Activated effector memory CD4-positive, alpha-beta T cell treated with Interleukin-2 at 50 U/mL for 16 hours (primary cell): ENCODE measurements at regions not wholly inside any gene's neighbourhood (a gene's known extent, or its start where the extent isn't known, plus 50 kb on each side); places are given as distances from the start of the nearest gene placed in this dataset.
"Not testable (repeated sequence)": the region's sequence is repeated elsewhere in the genome, so short reads cannot be mapped to it uniquely, and the experiment has no call there.

Experiments
- DNase-seq: peaks from one replicate; pipeline ENCODE4 v3.0.0-alpha.2; 2020

GRCh38 chr14:101251812-101252442 is 309.4 kb upstream of the DIO3 start:
- no peak for DNase-seq

GRCh38 chr14:101252443-101253214 is 308.7 kb upstream of the DIO3 start:
- no peak for DNase-seq

- no peak for DNase-seq
Observed at GRCh38 chr14:101253948-101254347, 307.3 kb upstream of the DIO3 start.

- DNase-seq, result no peak
Observed at GRCh38 chr14:101254805-101255764, 306.2 kb upstream of the DIO3 start.

- no peak for DNase-seq
Observed at GRCh38 chr14:101255765-101256125, 305.6 kb upstream of the DIO3 start.

- DNase-seq, result no peak
Observed at GRCh38 chr14:101256266-101256665, 305.0 kb upstream of the DIO3 start.

- DNase-seq, result no peak
Observed at GRCh38 chr14:101257551-101257950, 303.7 kb upstream of the DIO3 start.

GRCh38 chr14:101259748-101260147 is 301.5 kb upstream of the DIO3 start:
- DNase-seq, result no peak

- DNase-seq, result not testable (repeated sequence)
Observed at GRCh38 chr14:101266441-101266840, 294.9 kb upstream of the DIO3 start.

GRCh38 chr14:101273091-101273490 is 288.2 kb upstream of the DIO3 start:
- no peak for DNase-seq

GRCh38 chr14:101276309-101277091 is 284.8 kb upstream of the DIO3 start:
- no peak for DNase-seq

- DNase-seq, result no peak
Observed at GRCh38 chr14:101282418-101282817, 278.9 kb upstream of the DIO3 start.

GRCh38 chr14:101284711-101285110 is 276.6 kb upstream of the DIO3 start:
- DNase-seq, result no peak

GRCh38 chr14:101286271-101287018 is 274.9 kb upstream of the DIO3 start:
- DNase-seq, result no peak

GRCh38 chr14:101288436-101289229 is 272.7 kb upstream of the DIO3 start:
- no peak for DNase-seq

- DNase-seq, result no peak
Observed at GRCh38 chr14:101289230-101289690, 272.0 kb upstream of the DIO3 start.

- no peak for DNase-seq
Observed at GRCh38 chr14:101289911-101290310, 271.4 kb upstream of the DIO3 start.

- no peak for DNase-seq
Observed at GRCh38 chr14:101290611-101291010, 270.7 kb upstream of the DIO3 start.

- DNase-seq, result no peak
Observed at GRCh38 chr14:101291390-101291789, 269.9 kb upstream of the DIO3 start.

- no peak for DNase-seq
Observed at GRCh38 chr14:101292448-101292847, 268.8 kb upstream of the DIO3 start.

- no peak for DNase-seq
Observed at GRCh38 chr14:101293605-101294004, 267.7 kb upstream of the DIO3 start.
